ENCODE measurements at regions not wholly inside any gene's neighbourhood (a gene's known extent, or its start where the extent isn't known, plus 50 kb on each side); places are given as distances from the start of the nearest gene placed in this dataset.
"Not testable (repeated sequence)": the region's sequence is repeated elsewhere in the genome, so short reads cannot be mapped to it uniquely, and the experiment has no call there.

DNA sequence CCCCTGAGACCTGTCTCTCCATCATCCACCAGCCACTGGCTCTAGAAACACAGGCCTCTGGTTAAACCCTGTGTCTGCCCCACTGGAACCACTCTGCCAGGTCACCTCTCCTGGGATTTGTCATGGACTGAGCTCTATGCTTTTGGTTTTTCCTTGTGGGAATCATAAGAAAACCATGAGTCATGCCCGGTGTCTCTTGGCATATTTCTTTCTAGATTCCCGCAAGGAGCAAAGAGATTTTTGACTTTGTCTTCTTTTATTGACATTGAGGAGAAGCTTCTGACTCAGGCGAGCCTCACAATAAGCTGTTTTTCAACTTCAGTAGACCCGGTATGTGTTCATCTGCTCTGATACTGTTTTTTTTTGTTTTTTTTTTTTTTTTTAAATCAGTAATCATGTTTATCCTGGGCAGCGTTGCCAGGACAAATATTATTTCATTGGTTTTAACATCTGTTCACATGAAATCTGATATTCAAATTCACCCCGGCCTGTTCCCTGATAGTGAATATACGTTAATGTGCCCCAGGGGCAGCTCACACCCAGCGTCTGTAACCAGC, 207.1 kb downstream of the ACKR3 start:
- DNase-seq = no peak

- no peak for DNase-seq
Observed at GRCh38 chr2:236777408-236777807, 207.8 kb downstream of the ACKR3 start.

DNA sequence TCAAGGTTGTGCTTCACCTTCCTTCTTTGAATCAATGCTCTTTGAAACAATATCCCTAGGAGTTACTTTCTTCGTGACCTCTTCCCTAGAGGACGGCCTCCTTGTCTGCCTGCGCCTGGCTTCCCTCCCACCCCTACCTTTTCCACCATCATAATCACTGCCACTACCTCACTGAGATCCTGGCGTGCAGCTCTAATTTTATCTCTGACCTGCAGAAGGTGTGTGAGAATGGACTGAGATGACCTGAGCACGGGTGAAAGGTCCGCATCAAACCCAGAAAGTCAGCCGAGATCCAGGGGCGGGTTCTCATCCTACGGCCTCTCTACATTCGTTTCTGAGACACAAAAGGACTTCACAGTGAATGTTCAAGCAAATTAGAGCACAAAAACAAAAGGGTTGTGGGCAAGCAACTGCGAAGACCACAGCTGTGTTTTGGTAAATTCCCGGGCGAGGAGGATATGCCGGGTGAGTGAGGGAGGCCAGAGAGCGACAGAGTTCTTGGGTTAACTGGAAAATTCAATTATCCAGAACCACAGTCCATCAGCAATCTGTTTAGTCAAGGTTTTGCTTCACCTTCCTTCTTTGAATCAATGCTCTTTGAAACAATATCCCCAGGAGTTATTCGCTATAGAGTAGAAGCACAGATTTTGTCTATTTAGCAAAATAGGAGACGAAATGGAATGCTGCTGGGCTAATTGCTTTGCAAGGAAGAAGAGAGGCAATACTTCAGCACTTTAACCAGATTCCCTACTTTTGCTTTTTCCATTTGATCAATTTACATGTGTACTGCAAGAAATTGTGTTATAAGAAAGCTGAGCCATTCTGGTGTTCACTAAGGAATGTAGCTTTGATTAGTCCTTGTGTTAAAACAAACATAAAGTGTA, 212.6 kb downstream of the ACKR3 start:
- DNase-seq = no peak

GRCh38 chr2:236782938-236783337, 213.3 kb downstream of the ACKR3 start:
- no peak for DNase-seq

- no peak for DNase-seq
Observed at GRCh38 chr2:236783417-236784020, 213.9 kb downstream of the ACKR3 start.

GRCh38 chr2:236785611-236786057, 216.0 kb downstream of the ACKR3 start:
- DNase-seq = no peak

DNA sequence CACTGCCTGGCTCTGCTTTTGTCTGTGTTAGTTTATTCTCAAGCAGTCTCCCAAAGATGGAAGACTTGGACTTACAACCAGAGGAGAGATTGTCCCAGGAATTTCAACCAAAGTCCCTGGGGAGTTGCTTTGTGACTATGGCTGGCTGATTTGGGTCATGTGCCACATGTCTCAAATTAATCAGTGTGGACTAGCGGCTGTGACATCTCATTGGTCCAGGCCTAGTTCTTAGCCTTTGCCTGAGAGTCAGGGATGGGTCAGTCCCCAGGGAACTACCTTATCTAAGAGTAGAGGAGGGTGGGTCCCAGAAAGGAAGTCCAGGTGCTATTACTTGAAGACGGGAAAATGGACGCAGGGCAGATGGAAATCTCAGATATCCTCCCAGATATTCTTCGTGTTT, 217.1 kb downstream of the ACKR3 start:
- no peak for DNase-seq

- not testable (repeated sequence) for DNase-seq
Observed at GRCh38 chr2:236787376-236787775, 217.8 kb downstream of the ACKR3 start.

- no peak for DNase-seq
Observed at GRCh38 chr2:236787885-236788284, 218.3 kb downstream of the ACKR3 start.

GRCh38 chr2:236790963-236791362, 221.3 kb downstream of the ACKR3 start:
- no peak for DNase-seq

GRCh38 chr2:236793023-236794011, 223.7 kb downstream of the ACKR3 start:
- DNase-seq = no peak

DNA sequence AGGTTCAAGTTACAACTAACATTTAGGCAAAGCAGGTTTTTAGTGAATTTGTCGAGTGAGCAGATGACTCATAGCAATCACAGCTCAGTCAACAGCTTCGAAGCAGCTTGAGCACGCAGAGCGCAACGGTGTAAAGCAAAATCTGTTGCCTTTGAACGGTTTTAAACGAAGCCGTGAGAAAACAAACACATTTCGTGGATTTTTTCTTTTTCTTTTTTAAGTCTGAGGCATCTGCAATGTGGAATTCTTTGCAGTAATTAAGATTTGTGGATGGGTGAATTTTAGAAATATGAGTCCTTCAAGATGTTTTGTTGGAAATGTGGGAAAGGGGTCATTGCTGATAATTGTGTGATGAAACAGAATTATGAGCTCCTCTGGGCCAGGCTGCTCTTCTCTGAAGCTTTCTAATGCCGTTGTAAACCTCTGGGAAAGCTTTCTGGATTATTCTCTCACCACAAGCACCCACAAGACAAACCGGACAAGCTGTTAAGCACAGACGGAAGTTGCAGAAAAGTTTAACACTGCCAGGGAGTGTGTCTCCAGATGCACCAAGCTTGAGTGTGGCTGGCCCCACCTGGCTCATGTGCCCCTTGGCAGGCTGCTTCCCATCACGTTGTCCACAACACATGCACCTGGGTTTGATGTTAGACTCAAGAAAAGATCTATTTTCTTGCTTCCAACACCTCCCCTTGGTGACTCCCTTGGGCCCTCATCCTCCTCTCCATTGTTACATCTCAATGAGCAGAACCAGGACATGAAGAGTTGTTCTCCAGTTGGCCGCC, 224.7 kb downstream of the ACKR3 start:
- DNase-seq = no peak

- DNase-seq = no peak
Observed at GRCh38 chr2:236795169-236795860, 225.7 kb downstream of the ACKR3 start.

DNA sequence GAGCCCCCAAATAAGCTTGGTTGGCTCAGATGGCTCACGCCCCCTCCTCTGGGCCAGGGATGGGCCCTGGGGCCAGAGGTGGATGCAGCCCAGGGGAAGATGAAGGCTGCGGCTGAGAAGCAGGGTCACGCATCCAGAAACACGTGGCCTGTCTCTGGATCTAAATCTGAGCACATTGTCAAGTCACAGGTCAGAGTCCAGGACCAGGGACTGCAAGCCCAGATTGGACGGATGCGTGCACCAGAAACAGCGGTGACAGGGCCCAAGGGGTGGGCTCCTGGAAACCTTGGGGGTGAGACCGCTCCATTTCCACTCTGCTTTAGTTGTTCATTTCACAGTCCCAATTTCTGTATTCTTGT, 226.2 kb downstream of the ACKR3 start:
- DNase-seq = no peak

DNA sequence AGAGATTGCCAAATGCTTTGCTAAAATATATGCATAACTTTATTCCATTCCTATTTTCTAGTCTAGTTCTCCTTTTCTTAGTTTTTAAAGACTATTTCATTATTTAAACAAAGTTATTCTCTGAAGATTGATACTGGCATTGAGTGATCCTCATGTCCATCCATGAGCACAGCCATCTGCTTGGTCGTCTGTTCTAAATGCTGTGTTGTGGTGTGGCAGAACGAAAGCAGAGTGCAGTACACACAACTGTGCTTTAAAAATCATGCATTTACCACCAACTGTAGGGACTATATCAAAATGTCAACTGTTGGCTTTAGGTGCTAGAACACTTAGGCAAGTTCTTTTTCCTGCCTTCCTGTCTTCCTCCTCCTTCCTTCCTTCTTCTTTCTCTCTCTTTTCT, 226.6 kb downstream of the ACKR3 start:
- no peak for DNase-seq

GRCh38 chr2:236797411-236797810, 227.8 kb downstream of the ACKR3 start:
- DNase-seq = no peak

- DNase-seq = no peak
Observed at GRCh38 chr2:236798491-236798890, 228.9 kb downstream of the ACKR3 start.

- DNase-seq = no peak
Observed at GRCh38 chr2:236799391-236800026, 229.9 kb downstream of the ACKR3 start.

DNA sequence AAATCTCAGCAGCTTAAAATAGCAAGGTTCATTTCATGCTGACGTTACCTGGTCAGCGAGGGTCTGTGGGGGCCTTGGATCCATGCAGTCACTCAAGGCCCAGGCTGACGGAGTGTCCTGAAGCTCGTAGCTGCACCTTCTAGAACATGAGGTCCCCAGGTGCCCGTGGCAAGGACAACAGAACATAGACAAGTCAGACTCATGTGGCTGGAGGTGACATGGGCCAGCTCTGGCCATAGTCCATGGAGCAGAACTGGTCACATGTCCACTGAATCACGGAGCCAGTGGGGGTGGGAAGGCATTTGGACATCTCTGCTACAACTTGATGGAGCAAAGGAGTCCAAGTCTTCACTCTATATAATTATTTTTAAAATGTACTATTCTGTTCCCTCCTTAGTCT, 233.2 kb downstream of the ACKR3 start:
- no peak for DNase-seq

DNA sequence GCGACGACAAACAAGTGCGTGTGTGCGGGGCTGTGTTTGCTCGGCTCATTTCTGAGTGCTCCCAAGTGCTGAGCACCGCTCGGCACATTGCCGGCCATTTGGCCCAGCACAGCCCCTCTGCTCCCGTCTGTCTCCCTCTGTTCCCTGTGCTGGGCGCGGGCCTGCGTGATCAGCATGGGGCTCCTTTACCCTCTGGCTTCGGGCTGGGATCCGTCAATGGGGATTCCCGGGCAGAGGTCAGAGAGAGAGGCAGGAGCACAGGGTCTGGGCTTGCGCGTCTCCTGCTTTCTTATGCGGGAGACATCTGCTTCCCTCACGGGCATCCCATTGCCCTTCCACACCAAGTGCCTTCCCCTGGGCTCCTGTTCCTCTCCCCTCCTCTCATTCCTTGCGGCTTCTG, 234.0 kb downstream of the ACKR3 start:
- DNase-seq = no peak

Measured in stimulated activated naive CD4-positive, alpha-beta T cell treated with Interleukin-2 at 50 U/mL for 16 hours (primary cell).